ENCODE measurements at regions not wholly inside any gene's neighbourhood (a gene's known extent, or its start where the extent isn't known, plus 50 kb on each side); places are given as distances from the start of the nearest gene placed in this dataset.
"Not testable (repeated sequence)": the region's sequence is repeated elsewhere in the genome, so short reads cannot be mapped to it uniquely, and the experiment has no call there.

DNA sequence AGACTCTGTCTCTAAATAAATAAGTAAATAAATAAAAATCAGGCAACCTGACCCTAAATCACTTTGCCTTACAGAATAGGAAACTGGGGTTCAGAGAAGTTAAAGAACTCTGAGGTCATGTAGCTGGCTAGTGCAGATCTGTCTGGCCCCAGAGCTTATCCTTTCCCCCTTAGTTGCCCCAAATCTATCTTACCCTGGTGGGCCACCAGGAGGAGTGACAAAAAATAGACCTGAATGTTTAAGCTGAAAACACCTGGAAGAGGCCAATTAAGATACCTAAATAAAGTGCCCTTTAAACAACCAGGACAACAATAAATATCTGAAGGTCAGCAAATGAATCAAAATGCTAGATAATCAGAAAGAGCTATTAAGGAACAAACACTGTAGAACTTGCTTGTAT lies 59.7 kb downstream of the TEX35 start:
- no peak for DNase-seq

DNA sequence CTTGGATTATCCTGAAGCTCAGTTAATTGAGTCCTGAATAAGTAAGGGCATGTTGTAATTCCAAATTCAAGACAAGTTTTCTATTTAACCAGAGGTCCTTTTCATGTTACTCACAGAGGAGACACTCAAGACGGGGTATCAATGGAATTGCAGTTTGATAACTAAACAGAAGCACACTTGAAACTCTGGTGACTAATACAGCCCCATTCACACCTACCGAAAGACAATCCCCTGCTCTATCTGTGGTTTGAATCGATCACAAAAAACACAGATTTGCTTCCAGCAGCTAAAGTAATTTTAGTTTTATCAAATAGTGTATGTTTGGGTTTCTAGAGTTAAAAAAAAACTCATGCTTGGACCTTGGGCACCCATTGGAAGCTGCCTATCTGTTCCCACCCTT lies 60.4 kb downstream of the TEX35 start:
- DNase-seq = no peak

DNA sequence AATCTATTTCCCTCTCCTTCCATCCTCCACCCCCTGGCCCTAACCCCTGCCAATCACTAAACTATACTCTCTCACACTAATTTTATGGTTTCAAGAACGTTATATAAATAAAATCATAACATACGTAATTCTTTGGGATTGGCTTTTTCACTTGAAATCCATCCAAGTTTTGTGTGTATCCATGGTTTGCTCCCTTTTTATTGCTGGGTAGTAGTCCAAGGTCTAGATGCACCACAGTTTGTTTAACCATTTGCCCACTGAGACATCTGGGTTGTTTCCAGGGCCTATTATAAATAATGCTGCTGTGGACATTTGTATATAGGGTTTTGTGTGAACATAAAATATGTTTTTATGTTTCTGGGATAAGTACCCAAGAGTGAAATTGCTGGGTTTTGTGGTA lies 61.4 kb downstream of the TEX35 start:
- DNase-seq = no peak

DNA sequence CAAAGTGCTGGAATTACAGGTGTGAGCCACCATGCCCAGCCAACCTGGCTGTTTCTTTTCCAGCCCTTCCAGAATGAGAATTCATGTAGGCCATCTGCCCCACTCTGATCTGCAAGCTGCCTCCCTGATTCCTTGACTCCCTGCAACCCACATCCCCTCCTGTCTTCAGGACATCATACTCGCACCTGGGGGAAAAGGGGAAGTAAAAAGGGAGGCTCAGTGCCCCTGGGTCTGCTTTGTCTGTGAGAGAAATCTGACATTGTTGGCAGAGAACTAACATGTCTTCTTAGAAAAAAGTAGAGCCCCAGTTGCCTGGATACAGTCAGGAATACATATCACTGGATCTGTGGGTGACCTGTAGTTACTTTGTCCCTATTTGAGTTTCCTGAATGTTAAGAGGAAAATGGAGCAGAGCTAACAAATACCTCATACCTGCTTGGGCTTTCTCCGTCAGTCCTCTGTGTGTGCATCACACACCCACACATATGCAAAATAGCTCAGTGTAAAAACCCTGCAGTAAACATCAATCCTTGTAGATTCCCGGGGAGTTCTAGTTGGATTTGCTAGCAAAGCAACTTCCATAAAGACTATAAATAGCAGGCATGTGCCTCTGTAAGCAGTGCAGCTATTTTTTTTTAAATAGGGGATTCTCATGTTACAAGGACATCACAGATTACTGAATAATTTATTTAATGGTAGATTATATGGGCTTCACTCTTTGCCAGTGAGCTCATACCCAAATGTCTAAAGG lies 62.9 kb downstream of the TEX35 start:
- peak; percentile 47 for DNase-seq

DNA sequence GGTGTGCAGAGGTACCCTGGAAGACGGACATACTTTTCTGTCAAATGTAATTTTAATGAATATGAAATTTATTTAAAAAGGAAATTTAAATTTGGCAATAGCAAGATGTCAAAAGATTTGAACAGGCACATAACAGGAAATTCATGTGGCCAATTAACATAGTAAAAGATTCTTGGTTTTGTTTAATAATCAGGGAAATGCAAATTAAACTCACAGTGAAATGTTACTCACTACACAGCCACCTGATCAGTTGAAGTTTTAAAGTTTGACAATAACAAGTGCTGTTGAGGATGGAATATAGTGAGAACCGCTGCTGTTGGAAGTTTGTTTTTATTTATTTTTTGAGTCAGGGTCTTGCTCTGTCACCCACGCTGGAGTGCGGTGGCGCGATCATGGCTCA lies 63.9 kb downstream of the TEX35 start:
- DNase-seq = no peak

DNA sequence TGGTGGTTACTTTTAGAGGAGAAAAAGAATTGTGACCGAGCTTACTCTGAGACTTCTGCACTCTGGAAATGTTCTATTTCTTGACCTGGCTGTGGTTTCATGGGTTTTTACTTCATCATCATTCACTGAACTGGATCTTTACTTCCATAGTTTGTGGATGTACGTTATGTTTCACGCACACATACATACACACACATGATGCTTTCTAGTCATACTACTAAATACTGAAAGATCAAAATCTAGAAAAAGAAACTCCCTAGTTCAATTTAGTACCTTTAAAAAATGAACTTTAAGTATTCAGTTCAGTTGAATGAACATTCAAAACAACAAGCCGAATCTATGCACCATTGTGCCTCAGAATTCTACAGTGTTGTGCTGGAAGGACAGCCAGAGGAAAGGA lies 65.0 kb downstream of the TEX35 start:
- no peak for DNase-seq

DNA sequence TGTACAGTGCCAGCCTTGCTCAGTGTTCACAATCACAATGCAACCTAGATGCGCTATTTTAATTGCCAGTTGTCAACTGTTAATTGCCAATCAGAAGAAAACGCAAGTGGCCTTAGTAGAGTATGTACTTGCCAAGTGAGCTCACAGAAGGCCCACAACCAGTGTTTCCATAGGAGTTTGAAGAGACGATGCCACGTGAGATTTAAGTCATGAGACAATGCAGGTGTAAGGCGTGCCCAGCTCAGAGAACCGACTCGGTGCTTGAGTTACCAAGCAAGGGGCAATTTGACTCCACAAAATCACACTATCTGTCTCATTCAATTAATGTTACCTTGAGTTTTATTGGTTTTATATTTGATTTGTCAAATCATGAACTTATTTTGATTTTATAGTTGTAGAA lies 65.6 kb downstream of the TEX35 start:
- no peak for DNase-seq

DNA sequence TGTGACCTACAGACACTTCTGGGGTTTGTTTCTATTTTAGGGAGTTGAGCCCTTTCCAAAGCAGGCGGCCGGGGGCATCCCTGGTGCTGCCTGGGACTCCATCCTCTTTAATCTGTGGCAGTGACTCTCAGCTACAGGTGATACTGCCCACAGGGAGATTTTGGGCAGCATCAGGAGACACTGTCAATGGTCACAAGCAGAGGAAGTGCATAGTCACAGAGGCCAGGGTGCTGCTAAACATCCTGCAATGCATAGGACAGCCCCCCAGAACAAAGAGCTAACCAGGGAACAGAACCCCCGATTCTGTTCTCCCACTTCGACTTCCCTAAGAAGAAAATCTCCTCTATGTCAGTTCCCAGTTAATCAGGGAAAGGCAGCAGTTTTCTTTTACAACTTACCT lies 66.2 kb downstream of the TEX35 start:
- DNase-seq = no peak

DNA sequence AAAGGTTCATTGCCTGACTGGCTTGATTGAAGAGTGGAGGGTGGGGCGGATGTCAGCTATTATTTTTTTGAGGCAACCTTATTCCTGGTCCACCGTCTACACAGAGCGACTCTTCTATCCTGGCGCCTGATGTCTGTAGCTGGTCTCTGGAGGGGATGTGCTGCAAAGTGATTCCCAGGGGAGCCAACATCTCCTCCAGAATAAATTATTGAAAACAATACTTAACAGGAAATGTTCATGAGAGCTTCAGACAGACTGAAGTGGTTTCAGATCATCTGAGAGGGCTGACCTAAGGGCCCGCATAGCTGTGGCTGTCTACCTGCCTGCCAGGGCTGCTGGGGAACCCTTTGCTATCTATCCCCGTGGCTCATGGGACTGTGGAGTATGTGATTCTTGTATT lies 66.7 kb downstream of the TEX35 start:
- DNase-seq = peak; percentile 3

DNA sequence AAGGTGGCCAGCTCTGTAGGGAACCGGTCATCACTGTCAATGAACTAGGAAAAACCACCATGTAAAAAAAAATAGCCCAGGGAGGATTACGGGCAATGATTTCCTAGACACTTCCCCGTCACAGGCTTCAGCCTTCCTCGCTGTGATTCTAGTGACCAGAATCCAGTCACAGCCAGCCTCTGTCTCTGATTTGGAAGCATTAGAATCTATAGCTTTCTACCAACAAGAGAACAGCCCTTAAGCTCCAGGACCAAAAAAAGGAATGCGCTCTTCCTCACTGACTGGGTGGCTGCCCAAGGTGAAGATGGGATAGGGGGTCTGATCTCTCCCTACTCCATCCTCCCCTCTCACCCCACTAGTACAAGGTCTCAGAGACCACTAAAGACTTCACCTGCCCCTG lies 67.2 kb downstream of the TEX35 start:
- DNase-seq = no peak

DNA sequence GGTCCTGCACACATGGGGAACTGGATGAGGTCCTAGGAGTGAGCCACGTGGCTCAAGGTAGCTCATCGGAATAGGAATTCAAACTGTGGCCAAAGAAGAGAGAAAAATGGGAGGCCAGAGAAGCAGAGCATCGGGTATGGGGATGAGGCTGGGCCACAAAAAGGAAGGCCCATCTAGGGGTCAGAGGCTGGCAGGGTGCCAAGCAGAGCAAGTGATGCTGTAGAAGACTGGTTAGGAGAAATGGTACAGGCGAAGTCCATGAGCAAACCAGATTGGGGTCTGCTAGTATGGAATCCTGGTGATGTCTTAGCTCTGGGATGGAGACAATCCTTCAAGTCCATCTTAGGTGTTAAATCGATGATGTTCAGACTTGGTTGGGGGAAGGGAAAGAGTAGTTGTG lies 68.0 kb downstream of the TEX35 start:
- no peak for DNase-seq

DNA sequence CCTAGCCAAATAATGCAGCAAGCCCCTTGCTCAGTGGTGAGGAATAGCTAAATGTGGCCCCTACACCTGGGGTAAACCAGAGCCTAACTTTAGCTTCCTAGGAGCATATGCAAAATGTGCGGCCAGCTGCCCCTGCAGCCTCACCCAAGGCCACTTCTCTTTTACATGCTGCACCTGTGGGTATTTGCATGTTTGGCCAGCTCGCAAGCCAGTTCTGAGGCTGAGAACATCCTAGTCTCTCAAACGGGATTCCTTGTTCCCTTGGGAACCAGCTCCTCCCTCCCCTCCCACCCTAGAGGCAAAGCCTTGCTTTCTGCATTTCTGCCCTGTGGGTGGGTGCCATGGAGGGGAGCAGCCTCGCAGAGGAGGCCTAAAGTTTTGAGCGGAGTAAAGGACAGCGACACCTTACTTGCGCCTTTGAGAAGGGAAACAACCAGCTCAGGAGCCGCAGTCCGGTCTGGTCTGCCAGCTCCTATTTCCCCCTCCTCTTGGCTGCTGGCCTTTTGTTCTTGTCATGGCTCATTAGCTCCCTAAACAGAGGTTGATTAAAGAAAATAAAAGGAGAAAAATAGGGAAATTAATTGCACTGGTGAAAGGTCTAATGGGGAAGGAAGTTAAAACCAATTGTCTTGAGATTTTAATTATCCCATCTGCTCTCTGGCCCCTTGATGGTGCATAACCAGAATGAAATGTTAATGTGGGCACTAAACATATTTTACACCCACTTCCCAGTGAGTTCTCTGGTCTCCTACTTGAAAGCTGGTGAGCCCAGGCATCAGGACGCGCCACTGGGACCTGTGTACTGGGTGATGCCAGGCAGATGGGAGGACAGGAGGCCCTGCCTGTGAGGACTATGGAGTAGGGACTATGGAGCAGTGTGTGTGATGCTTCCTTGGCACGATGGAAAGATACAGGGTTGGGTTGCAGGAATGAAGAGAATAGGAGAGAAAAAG lies 68.7 kb downstream of the TEX35 start:
- DNase-seq = peak; percentile 1

DNA sequence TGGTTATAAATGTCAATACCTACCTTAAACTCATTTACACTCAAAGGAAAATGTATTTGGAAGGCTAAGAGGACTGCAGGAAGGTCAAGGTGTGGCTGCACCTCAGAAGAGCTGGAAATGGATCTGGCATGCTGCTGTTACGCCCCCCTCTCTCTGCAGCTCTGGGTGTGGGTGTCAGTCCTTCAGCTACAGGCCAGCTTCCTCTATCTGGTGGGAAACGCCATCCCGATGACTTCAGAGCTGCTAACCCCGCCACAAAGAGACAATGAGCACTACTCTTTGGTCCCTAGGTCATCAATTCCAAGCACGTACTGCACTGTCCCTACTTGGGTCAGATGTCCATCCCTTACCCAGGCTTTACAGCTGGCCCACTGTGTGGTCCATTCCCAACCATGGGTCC lies 74.2 kb downstream of the TEX35 start:
- no peak for DNase-seq

DNA sequence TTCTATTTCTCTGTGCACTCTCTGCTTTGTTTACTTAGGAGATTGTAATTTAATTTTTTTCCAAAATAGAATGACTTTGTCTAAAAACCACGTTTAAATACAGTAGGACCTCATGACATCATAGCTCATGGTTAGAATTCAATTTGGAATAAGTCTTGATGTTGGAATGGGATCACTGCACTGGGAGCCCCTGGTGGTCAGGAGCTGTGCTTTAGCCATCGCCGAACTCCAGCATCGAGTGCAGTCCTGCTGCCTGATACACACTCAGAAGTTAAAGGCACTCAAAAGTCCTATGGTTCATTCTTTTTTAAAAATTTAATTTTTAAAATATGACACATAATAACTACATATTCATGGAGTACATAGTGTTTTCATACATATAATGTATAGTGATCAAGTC lies 75.1 kb downstream of the TEX35 start:
- DNase-seq = no peak

DNA sequence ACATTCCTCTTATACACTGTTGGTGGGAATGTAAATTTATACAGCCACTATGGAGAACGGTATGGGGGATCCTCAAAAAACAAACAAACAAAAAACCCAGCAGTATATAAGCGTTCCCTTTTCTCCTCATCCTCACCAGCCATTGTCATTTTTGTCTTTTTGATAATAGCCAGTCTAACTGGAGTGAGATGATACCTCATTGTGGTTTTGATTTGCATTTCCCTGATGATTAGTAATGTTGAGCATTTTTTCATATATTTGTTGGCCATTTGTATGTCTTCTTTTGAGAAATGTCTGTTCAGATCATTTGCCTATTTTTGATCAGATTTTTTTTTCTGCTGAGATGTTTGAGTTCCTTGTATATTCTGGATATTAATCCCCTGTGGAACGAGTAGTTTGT lies 76.1 kb downstream of the TEX35 start:
- DNase-seq = not testable (repeated sequence)

DNA sequence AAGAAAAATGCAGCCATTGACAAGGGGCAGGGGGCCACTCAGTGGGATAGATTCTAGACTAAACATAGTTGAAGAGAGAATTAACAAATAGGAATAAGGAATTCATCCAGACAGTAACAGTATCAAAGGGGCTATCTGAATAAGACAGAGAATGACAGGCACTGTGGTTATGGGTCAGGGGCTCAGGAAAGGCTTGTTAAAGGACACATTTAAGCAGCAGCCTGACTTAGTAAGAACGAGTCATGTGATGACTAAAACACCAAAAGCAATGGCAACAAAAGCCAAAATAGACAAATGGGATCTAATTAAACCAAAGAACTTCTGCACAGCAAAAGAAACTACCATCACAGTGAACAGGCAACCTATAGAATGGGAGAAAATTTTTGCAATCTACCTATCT lies 78.9 kb downstream of the TEX35 start:
- not testable (repeated sequence) for DNase-seq

DNA sequence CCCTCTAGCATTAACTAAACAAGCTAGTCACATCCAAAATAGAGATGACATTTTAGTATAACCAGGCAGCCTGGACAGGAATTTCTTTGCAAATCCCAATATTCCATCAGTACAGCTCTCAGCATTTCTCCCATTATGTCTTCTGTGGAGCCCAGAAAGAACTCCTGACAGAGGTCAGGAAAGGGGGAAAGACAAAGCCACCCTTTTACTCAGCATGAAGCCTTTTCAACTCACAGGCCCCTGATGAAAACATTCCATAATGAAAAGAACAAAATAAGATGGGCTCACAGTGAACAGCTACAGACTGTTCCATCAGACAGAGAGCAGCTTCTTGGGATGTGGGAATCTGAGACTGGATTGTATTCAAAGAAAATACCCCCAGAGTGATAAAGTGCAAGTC lies 80.6 kb downstream of the TEX35 start:
- no peak for DNase-seq

DNA sequence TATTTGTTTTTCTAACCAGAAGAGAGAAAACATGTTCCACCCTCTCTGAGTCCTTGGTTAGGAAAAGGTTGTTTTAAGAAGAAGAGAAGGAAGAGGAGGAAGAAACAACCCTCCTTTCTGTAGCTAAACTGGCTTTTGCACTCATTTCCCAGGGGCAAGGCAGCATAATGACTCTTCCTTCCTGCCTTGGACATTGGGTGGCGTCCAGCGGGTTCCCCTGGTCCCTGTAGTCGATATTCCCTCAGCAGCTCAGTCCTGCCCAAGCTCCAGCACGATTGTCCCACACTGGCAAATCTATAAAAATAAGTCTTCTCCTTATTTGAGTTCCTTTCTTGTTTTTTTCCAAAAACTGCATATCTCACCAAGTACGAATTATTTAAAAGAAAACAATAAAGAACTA lies 81.2 kb downstream of the TEX35 start:
- DNase-seq = no peak

DNA sequence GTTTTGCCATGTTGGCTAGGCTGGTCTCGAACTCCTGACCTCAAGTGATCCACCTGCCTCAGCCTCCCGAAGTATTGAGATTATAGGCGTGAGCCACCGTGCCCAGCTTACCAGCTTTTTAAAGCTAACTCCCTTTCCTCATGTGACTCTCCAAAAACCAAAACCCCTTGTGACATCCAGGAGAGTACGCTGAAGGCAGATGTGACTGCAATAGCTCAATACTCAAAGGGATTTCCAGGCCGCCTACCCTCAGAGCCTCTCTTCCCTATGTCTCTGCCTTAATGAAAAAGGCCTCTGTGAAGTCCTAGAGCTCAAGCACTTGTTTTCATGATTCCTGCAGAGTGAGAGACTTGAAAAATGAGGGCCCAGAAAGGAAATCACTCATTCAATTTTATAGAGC lies 82.6 kb downstream of the TEX35 start:
- DNase-seq = no peak

DNA sequence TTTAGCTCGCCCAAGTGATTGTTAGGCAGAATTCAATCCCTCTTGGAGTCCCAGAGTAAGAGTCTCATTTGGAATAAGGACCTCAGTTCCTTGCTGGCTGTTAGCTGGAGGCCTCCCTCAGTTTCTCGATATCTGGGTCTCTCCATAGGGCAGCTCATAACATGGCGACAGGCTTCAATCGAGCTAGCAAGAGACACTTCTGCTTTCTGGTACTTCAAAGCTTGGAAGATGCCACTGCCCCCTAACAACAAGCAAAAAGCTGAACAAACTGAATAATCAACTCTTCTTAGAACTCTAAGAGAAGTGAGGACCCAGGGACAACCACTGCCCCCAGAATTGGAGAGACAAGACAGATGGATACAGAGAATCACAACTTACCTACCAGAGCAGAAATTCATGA lies 86.2 kb downstream of the TEX35 start:
- DNase-seq = no peak

DNA sequence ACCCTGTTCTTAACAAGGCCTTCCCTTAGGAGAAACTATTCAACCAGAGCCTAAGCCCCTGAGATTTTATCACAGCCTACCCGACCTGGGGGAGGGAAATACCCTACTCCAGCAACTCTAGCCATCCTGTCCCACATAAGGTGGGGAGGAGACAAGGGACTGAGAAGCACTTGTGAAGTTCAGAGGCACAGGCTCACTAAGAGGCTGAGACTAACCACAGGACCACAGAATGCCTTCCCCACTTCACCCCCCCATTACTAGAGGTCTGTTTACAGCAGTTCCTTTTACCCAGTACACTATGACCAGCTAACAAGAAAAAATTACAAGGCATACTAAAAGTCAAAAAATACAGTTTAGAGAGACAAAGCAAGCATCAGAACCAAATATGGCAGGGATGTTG lies 86.8 kb downstream of the TEX35 start:
- no peak for DNase-seq

DNA sequence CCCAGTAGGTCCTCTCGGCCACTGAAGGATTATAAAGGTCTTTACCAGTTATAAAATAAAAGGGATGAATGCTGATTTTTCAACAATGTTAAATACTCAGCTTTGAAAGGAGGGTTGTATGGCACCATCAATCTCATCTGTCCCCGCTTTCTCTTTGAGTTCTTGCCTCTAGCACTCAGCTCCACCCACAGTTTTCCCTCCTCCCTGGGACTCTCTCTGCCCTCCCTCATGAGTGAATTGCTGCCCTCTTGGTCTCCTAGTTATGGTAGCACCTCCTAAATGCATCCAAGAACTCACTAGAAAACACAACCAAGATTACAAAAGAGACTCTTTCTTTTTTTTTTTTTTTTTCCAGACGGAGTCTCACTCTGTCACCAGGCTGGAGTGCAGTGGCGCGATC lies 91.0 kb downstream of the TEX35 start:
- DNase-seq = no peak

DNA sequence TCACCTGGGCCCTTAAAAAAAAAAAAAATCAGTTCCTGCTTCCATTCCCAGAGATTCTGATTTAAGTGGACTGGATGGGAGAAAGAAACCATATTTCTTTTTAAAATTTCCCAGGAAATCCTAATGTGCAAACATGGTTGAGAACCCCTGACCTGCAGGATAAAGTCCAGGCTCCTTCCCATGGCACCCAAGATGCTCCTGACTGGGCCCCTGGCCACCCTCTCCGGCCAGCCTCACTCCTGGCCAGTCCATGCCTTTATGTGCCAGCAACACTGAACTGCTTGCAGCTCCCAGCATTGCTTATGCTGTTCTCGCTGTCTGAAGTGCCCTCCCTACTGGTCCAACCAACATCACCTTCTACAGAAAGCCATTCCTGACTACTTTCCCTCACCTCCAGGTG lies 93.9 kb downstream of the TEX35 start:
- no peak for DNase-seq

DNA sequence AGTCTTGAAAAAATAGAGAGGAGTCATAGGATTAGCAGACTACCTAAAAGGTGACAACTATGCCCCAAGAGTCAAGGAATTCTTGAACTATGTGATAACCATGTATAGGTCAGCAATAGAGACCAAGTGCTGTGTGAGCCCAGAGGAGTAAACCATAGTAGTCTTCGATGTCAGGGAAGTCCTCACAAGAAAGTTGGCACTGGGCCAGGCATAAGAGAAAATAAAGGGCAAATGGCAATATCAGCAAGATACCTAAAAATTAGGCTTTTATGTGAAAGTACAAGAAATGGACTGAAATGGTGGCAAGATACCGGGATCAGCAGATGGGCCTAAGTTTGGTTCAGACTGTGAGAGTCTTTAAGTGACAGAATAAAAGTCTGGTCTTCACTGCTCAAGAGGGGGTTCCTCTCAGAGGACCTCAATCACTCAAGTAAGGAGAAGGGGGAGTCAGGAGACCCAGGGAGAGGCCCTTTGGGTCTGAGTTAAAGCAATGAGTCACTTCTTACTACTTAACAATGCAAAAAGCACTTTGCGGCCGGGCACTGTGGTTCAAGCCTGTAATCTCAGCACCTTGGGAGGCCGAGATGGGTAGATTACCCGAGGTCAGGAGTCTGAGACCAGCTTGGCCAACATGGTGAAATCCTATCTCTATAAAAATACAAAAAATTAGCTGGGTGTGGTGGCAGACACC lies 95.0 kb downstream of the TEX35 start:
- no peak for DNase-seq

Measured in NCI-H2171 treated with DMSO at 0.1 percent for 48 hours (cell line).